GM18498 (cell line): ENCODE measurements at regions not wholly inside any gene's neighbourhood (a gene's known extent, or its start where the extent isn't known, plus 50 kb on each side); places are given as distances from the start of the nearest gene placed in this dataset.
"Not testable (repeated sequence)": the region's sequence is repeated elsewhere in the genome, so short reads cannot be mapped to it uniquely, and the experiment has no call there.

Experiments used
- ATAC-seq: cut with Tn5 transposase; IDR thresholded peaks from one replicate; pipeline ENCODE4 v1.9.1; 2021; ENCODE audit warnings: mild to moderate bottlenecking, moderate library complexity; ENCODE audit not compliant: unreplicated experiment

- ATAC-seq: no peak
These were observed 225.8 kb upstream of the IRS2 start for GRCh38 chr13:110012102-110012739.

GRCh38 chr13:110010404-110011138 lies 224.2 kb upstream of the IRS2 start:
- ATAC-seq: no peak

GRCh38 chr13:110008816-110009215 lies 222.4 kb upstream of the IRS2 start:
- ATAC-seq: no peak

- ATAC-seq: no peak
These were observed 219.9 kb upstream of the IRS2 start for GRCh38 chr13:110006304-110006703.

GRCh38 chr13:110005563-110005962 lies 219.2 kb upstream of the IRS2 start:
- ATAC-seq: no peak

GRCh38 chr13:110004814-110005213 lies 218.4 kb upstream of the IRS2 start:
- no peak for ATAC-seq

GRCh38 chr13:110001670-110002275 lies 215.4 kb upstream of the IRS2 start:
- no peak for ATAC-seq

- ATAC-seq: no peak
These were observed 214.4 kb upstream of the IRS2 start for GRCh38 chr13:110000534-110001345.

GRCh38 chr13:109999659-110000533 lies 213.5 kb upstream of the IRS2 start:
- ATAC-seq: no peak

GRCh38 chr13:109998684-109999533 lies 212.5 kb upstream of the IRS2 start:
- ATAC-seq: no peak

- ATAC-seq: no peak
These were observed 211.7 kb upstream of the IRS2 start for GRCh38 chr13:109998037-109998436.

GRCh38 chr13:109997056-109997595 lies 210.7 kb upstream of the IRS2 start:
- not testable (repeated sequence) for ATAC-seq

GRCh38 chr13:109996404-109996960 lies 210.1 kb upstream of the IRS2 start:
- ATAC-seq: no peak

- ATAC-seq: no peak
These were observed 209.2 kb upstream of the IRS2 start for GRCh38 chr13:109995578-109995977.

GRCh38 chr13:109990296-109990695 lies 203.9 kb upstream of the IRS2 start:
- ATAC-seq: no peak

GRCh38 chr13:109989686-109990085 lies 203.3 kb upstream of the IRS2 start:
- no peak for ATAC-seq

- no peak for ATAC-seq
These were observed 202.8 kb upstream of the IRS2 start for GRCh38 chr13:109989155-109989554.

GRCh38 chr13:109986851-109987250 lies 200.5 kb upstream of the IRS2 start:
- no peak for ATAC-seq
